GM18951 (cell line): ENCODE measurements at regions not wholly inside any gene's neighbourhood (a gene's known extent, or its start where the extent isn't known, plus 50 kb on each side); places are given as distances from the start of the nearest gene placed in this dataset.
"Not testable (repeated sequence)": the region's sequence is repeated elsewhere in the genome, so short reads cannot be mapped to it uniquely, and the experiment has no call there.

Experiments
- POLR2A ChIP-seq: IDR thresholded peaks from 4 replicates; pipeline ENCODE4 v1.6.1; 2011; ENCODE audit warnings: mild to moderate bottlenecking; ENCODE audit not compliant: insufficient read length, insufficient read depth; ENCODE audit errors: extremely low read depth
- in situ Hi-C: fragments of 300-500 bp; cut with MboI; formaldehyde crosslinking; loops from one replicate; pipeline ENCODE4 v1.12.0; 2022; ENCODE audit warnings: low sequenced_read_pairs, mixed read lengths, inconsistent platforms; ENCODE audit not compliant: unreplicated experiment

DNA sequence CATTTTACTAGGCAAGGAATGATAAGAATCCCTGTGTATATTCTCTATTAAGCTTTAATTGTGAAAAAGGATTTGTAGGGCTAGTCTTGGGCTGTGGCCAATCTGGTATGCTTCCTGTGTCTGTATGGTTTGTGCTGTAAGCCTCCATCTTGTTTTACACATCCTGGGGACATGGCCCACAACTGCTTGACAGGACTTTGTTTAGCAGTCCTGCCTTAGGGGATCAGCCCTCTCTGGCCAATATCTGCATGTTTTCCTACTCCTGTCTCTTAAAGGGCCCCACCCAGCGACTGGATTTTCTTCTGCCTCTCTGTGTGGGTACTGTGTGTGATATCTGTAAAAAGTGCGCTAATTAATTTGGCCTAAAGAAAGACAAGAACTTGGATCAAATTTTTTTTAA lies 813.2 kb downstream of the PLA2G4A start:
- in situ Hi-C loops, result no loop called here
- no peak for TF ChIP-seq POLR2A

GRCh38 chr1:187645651-187646050 lies 816.9 kb downstream of the PLA2G4A start:
- TF ChIP-seq POLR2A, result no peak
- in situ Hi-C loops, result no loop called here

GRCh38 chr1:187646536-187647107 lies 817.9 kb downstream of the PLA2G4A start:
- no peak for TF ChIP-seq POLR2A
- in situ Hi-C loops, result no loop called here

GRCh38 chr1:187648091-187648490 lies 819.3 kb downstream of the PLA2G4A start:
- no peak for TF ChIP-seq POLR2A

GRCh38 chr1:187654635-187655034 lies 825.9 kb downstream of the PLA2G4A start:
- no peak for TF ChIP-seq POLR2A
- in situ Hi-C loops, result no loop called here

More at GRCh38 chr1:187648091-187648490, 819.3 kb downstream of the PLA2G4A start:
- in situ Hi-C loops, result no loop called here

DNA sequence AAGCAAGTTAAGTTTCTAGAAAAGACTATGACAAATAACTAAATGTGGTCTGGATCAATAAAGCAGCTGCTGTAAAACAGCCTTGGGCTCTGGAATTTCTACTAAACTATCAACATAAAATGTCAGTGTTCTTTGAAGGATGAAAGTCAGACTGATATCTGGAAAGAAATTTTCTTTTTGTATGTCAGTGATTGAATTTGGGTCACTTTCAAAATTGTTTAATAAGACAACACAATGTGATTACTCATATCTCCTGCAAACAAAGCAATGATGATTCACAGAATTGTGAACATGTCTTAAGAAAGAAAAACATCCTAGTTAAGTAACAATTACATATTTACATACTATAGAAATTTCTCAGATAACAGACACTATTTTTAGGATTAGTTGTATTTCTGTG lies 826.4 kb downstream of the PLA2G4A start:
- in situ Hi-C loops, result no loop called here
- no peak for TF ChIP-seq POLR2A

- TF ChIP-seq POLR2A, result no peak
- in situ Hi-C loops, result no loop called here
These were observed 836.7 kb downstream of the PLA2G4A start for GRCh38 chr1:187665483-187665882.

DNA sequence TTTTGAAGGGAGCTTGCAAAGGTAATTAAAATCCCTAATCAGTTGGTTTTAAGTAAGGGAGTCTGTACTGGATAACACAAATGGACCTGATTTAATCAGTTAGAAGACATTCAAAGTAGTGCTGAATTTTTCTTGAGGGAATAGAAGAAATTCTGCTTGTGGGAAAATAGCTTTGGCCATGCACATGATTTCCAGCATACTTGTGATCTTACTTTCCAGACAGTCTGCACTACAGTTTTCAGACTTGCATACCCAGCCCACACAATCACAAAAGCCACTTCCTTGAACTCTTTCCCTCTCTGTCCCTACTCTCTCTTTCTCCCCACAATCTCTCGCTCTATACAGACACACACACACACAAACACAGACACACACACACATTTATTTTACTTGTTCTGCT lies 852.1 kb downstream of the PLA2G4A start:
- in situ Hi-C loops, result no loop called here
- no peak for TF ChIP-seq POLR2A

- in situ Hi-C loops, result no loop called here
- TF ChIP-seq POLR2A, result no peak
These were observed 853.4 kb downstream of the PLA2G4A start for GRCh38 chr1:187682112-187682511.

DNA sequence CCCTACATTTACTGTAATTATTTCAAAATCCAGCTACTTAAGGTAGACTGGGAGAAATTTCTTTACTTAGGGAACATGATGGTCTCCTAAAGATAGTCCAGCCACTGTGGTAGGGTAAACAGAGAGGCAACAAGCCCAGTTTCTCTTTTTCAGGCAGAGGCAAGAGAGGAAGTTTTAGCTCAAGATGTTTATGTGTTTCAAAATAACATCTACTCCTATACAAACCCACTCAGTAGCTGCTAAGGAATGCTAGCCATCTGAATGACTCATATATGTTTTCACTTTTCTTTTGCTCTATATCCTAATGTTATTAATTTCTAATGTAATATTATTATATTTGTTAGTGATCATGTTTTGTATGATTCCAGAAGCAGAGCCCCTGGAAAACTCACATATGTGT lies 856.6 kb downstream of the PLA2G4A start:
- TF ChIP-seq POLR2A, result no peak
- in situ Hi-C loops, result no loop called here

DNA sequence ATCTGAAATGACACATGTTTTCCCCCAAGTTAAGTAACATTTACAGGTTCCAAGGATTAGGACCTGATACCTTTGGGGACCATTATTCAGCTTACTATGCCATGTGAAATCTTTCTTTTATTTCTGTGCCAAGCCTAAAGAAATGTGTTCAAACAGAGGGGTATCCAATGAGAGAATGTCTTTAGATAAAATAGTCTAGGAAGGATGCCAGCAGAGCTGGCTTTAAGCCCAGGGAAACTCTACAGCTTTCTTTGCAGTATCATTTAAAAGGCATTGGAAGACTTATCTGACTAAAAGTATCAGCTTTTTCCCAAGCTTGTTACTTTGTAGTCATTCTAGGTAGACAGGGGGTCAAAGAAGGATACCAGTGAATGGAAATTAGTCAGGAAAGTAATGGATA lies 860.4 kb downstream of the PLA2G4A start:
- in situ Hi-C loops, result no loop called here

DNA sequence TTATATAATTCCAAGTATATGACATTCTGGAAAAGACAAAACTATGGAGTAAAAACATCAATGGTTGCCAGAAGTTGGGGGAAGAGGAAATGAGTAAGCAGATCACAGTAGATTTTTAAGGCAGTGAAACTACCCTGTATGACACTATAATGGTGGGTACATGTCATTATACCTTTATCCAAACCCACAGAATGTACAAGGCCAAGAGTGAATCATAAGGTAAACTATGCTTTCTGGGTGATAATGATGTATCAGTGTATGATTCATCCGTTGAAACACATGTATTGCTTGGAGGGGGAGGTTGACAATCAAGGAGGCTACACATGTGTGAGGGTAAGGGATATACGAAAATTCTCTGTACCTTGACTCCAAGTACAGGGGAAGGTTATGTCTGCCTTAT lies 862.7 kb downstream of the PLA2G4A start:
- no peak for TF ChIP-seq POLR2A
- in situ Hi-C loops, result no loop called here

More for the DNA sequence above, 860.4 kb downstream of the PLA2G4A start:
- no peak for TF ChIP-seq POLR2A

DNA sequence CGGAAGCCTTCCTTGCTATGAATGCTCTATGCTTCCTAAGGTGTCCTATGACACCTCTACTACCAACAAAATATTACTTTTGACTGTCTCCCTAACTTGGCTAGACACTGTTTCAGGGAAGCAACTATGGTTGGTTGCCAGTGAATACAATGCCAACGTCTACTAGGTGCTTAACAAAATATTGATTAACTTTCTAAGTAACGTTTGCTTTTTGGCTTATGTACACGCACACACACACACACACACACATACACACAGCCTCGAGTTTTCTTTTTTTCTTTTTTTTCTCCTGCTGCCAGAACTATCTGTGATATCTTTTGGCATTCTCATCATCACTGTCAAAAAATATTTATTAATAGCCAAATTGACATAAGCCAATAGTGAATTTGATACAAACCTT lies 864.0 kb downstream of the PLA2G4A start:
- no peak for TF ChIP-seq POLR2A
- in situ Hi-C loops, result no loop called here

DNA sequence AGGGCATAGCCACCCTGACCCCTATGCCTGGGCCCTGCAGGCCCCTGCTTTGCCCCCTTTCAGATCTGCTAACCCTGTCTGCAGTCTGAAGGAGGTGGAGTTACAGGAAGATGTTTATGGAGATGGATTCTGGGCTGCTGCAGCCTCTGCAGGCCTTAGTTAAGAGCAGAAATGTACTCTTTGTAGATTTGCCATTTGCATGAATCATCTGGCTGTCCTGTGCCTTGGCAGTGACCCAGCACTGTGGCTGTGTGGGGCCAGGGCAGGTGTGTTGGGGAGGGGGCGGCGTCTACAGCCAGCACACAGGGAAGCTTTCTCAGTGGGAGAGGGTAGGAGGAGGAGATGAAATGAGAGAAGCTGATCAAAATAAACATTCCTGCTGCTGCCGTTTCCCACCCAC lies 867.3 kb downstream of the PLA2G4A start:
- in situ Hi-C loops, result no loop called here
- no peak for TF ChIP-seq POLR2A

DNA sequence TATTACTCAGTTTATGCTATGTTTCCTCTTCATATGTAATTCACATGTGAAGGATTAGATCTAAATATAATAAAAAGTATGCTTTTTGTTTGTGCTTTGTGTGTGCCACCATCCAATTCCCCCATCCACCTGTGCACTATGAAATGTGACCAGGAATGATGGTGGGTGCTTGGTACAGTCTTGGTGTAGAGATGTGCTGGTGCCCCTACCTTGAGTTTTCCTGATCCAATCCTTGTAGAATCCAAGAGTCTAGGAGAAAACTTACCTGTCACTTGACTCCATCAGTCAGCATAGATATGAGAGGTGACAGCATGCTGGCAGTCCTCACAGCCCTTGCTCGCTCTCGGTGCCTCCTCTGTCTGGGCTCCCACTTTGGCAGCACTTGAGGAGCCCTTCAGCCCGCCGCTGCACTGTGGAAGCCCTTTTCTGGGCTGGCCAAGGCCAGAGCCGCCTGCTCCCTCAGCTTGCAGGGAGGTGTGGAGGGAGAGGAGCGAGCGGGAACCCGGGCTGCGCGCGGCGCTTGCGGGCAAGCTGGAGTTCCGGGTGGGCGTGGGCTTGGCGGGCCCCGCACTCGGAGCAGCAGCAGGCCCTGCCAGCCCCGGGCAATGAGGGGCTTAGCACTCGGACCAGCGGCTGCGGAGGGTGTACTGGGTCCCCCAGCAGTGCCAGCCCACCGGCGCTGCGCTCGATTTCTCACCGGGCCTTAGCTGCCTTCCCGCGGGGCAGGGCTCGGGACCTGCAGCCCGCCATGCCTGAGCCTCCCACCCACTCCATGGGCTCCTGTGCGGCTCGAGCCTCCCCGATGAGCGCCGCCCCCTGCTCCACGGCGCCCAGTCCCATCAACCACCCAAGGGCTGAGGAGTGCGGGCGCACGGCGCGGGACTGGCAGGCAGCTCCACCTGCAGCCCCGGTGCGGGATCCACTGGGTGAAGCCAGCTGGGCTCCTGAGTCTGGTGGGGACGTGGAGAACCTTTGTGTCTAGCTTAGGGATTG lies 874.7 kb downstream of the PLA2G4A start:
- in situ Hi-C loops, result not testable (repeated sequence)
